Spleen (tissue), 7 donors: ENCODE measurements at regions not wholly inside any gene's neighbourhood (a gene's known extent, or its start where the extent isn't known, plus 50 kb on each side); places are given as distances from the start of the nearest gene placed in this dataset.

ENCODE experiments used
- POLR2A ChIP-seq, 3 donors: fragments of 450-650 bp; IDR thresholded peaks; one replicate each; pipeline ENCODE4 v1.5.1; 2017; ENCODE audit warnings: antibody characterized with exemption in 3 of 3, mild to moderate bottlenecking in 1 of 3
- POLR2AphosphoS5 ChIP-seq, 3 donors: sonication (generic); formaldehyde crosslinking; IDR thresholded peaks; one replicate each; pipeline ENCODE4 v1.5.1; 2017; ENCODE audit warnings: antibody characterized with exemption in 3 of 3
- TF ChIP-seq, protein P1 (sequence below), 11 experiments: fragments of 200-600 bp in 7 of 11; fragments of 450-650 bp in 4 of 11; sonication (generic) in 4 of 11; IDR thresholded peaks in 8 of 11; conservative IDR thresholded peaks in 3 of 11; 1 replicate in 7 of 11; 2 replicates in 4 of 11; pipeline versions ENCODE4 v1.4.0 to v1.8.0; 2016 to 2021; ENCODE audit warnings: antibody characterized with exemption in 11 of 11, inconsistent platforms in 4 of 11, mild to moderate bottlenecking in 1 of 11
- donor health status: DM: no; HTN: no; CAD: no; lungs with moderate emphysema.
- donor health status: DM: no; HTN: no; CAD: no.
- donor health status: DM: no; HTN: no; CAD: no.

DNA sequence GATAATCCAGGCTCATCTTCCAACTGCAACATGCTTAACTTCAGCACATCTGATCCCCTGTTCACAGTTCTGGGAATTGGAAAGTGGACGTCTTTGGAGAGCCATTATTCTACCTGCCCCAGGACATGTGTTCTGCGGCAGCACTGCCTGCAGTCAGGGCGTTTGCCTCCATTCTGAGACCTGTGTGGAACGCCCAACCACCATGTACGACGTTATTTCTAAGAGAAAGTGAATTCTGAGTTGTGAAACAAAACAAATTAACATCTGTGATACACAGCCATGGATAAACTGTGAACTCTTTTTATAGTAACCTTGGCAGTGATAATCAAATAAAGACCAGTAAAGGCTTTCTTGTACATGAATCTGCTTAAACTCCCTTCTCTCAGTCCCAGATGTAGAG lies 195.8 kb downstream of the AASDH start:
- no peak for TF ChIP-seq POLR2AphosphoS5 (IDR thresholded peaks at IDR 0.05)
- TF ChIP-seq, protein P1, sequence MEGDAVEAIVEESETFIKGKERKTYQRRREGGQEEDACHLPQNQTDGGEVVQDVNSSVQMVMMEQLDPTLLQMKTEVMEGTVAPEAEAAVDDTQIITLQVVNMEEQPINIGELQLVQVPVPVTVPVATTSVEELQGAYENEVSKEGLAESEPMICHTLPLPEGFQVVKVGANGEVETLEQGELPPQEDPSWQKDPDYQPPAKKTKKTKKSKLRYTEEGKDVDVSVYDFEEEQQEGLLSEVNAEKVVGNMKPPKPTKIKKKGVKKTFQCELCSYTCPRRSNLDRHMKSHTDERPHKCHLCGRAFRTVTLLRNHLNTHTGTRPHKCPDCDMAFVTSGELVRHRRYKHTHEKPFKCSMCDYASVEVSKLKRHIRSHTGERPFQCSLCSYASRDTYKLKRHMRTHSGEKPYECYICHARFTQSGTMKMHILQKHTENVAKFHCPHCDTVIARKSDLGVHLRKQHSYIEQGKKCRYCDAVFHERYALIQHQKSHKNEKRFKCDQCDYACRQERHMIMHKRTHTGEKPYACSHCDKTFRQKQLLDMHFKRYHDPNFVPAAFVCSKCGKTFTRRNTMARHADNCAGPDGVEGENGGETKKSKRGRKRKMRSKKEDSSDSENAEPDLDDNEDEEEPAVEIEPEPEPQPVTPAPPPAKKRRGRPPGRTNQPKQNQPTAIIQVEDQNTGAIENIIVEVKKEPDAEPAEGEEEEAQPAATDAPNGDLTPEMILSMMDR (IDR thresholded peaks at IDR 0.05 in 8 of 11, conservative IDR thresholded peaks at IDR 0.05 in 3 of 11), result no peak
- no peak for TF ChIP-seq POLR2A (IDR thresholded peaks at IDR 0.05)
